ENCODE measurements at regions not wholly inside any gene's neighbourhood (a gene's known extent, or its start where the extent isn't known, plus 50 kb on each side); places are given as distances from the start of the nearest gene placed in this dataset.

DNA sequence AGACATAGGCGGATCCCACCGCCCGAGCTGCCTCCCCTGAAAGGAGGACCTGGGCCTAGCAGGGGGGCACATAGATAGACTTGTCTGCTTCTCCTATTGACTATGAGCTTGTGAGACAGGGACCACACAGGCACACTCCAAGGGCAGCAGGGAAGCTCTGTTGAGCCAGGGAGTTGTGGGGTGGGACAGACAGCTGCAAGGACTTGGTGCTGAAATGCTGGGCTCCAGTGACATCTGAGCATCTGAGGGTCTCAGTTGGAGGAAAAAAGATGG, 53.4 kb upstream of the ANO1 start:
- TF ChIP-seq, protein P1, sequence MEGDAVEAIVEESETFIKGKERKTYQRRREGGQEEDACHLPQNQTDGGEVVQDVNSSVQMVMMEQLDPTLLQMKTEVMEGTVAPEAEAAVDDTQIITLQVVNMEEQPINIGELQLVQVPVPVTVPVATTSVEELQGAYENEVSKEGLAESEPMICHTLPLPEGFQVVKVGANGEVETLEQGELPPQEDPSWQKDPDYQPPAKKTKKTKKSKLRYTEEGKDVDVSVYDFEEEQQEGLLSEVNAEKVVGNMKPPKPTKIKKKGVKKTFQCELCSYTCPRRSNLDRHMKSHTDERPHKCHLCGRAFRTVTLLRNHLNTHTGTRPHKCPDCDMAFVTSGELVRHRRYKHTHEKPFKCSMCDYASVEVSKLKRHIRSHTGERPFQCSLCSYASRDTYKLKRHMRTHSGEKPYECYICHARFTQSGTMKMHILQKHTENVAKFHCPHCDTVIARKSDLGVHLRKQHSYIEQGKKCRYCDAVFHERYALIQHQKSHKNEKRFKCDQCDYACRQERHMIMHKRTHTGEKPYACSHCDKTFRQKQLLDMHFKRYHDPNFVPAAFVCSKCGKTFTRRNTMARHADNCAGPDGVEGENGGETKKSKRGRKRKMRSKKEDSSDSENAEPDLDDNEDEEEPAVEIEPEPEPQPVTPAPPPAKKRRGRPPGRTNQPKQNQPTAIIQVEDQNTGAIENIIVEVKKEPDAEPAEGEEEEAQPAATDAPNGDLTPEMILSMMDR (conservative IDR thresholded peaks at IDR 0.05 in 1 of 2, IDR thresholded peaks at IDR 0.05 in 1 of 2; ENCODE audit: low read depth in 1 of 2, low read length in 2 of 2), result no peak
- TF ChIP-seq EZH2 (IDR thresholded peaks at IDR 0.05; ENCODE audit: low read length, missing control alignments), result no peak

Measured in fibroblast of lung (primary cell).